NT2/D1 (cell line): ENCODE measurements at regions not wholly inside any gene's neighbourhood (a gene's known extent, or its start where the extent isn't known, plus 50 kb on each side); places are given as distances from the start of the nearest gene placed in this dataset.
"Not testable (repeated sequence)": the region's sequence is repeated elsewhere in the genome, so short reads cannot be mapped to it uniquely, and the experiment has no call there.

Experiments
- DNase-seq: peaks from one replicate; pipeline ENCODE4 v3.0.0-alpha.2; 2011; ENCODE audit warnings: low read depth, low spot score
- H3K27me3 ChIP-seq: 2 replicates; pipeline ENCODE4 v1.6.0; 2011; ENCODE audit warnings: mild to moderate bottlenecking; ENCODE audit not compliant: insufficient read length, insufficient read depth
- H3K36me3 ChIP-seq: 2 replicates; pipeline ENCODE4 v1.6.1; 2011; ENCODE audit warnings: mild to moderate bottlenecking, low read length, mixed read lengths; ENCODE audit not compliant: insufficient read depth, insufficient read length
- H3K4me1 ChIP-seq: 2 replicates; pipeline ENCODE4 v1.5.1; 2011; ENCODE audit not compliant: insufficient read depth, insufficient read length
- H3K4me3 ChIP-seq: 2 replicates; pipeline ENCODE4 v1.5.1; 2011; ENCODE audit warnings: low read depth; ENCODE audit not compliant: insufficient read length
- H3K9ac ChIP-seq: 2 replicates; pipeline ENCODE4 v1.6.0; 2011; ENCODE audit warnings: low read depth; ENCODE audit not compliant: insufficient read length
- H3K9me3 ChIP-seq: 2 replicates; pipeline ENCODE4 v1.5.1; 2011; ENCODE audit warnings: mild to moderate bottlenecking, low read length; ENCODE audit not compliant: insufficient read depth
- SUZ12 ChIP-seq: IDR thresholded peaks from 2 replicates; pipeline ENCODE4 v1.6.1; 2011; ENCODE audit not compliant: insufficient read length, insufficient read depth; ENCODE audit errors: extremely low read depth
- YY1 ChIP-seq: IDR thresholded peaks from 2 replicates; pipeline ENCODE4 v1.6.1; 2011; ENCODE audit not compliant: insufficient read length, insufficient read depth
- ZNF274 ChIP-seq: IDR thresholded peaks from 2 replicates; pipeline ENCODE4 v1.6.1; 2011; ENCODE audit warnings: mild to moderate bottlenecking, low read depth, low read length

DNA sequence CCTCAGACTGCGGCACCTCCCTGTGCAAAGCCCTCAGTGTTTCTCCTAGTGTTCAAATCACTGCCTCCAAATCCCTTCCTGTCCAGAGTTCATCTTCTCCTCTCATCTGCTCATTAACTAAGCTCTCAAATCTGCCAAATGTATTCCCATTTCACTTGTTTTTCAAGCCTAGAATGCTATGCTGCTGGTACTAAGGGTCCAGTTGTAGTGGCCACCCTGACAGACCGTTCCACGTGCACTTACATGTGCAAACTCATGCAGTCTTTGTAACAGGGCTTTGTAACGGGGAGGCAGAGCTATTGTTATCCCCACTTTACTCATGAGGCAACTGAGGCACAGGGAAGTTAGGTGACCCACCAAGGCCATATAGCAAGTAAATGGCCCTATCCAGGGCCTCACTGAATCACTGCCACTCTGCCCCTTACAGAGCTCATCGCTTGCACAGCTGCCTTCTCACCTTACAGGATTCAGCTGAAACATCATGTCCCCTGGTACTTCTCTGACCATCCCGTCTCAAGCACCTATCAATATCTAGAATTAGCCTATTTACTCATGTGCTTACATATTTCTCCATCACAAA lies 153.0 kb upstream of the PDE1C start:
- TF ChIP-seq ZNF274: no peak
- no peak for TF ChIP-seq YY1
- no peak for TF ChIP-seq SUZ12
- H3K36me3 ChIP-seq: no peaks in the 10 kb centered on the region
- no peak overlapping the region for H3K4me3 ChIP-seq
- no peaks in the 10 kb centered on the region for H3K27me3 ChIP-seq
- peaks cover 6% of the 10 kb centered on the region; the same call in 1 of the 2 replicates for H3K9me3 ChIP-seq
- no peaks in the 10 kb centered on the region for H3K4me1 ChIP-seq
- no peak overlapping the region for H3K9ac ChIP-seq
- DNase-seq: no peak

DNA sequence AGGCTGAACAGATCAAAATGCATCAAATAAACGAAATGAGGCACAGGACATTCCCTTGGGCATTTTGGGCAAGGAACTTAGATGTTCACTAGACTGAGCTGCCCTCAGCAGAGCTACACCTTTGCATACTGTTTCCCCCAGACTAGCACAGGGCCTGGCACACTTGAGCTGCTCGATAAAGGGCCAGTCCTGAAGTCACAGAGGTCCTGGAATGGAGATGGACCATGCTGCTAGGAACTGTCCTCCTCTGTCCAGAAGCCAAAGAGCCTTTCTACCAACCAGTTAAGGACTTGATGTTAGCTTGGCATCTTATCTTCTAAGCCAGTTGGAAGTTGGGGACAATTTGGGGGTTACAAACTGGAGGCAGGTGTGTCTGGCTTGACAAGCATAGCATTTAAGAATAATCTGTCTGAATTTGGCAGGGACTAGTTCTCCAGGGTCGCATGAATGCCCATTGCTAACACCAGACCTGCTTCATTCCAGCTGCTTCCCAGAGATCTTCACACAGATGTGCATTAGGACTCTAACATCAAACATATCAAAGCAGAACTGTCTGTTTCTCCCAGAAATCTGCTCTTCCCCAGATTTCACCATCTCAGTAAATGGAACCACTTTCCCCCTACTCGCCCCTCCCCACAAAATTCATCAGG lies 152.2 kb upstream of the PDE1C start:
- no peak overlapping the region for H3K4me3 ChIP-seq
- TF ChIP-seq SUZ12 (no peak), ZNF274 (no peak), YY1 (no peak)
- no peak for DNase-seq

DNA sequence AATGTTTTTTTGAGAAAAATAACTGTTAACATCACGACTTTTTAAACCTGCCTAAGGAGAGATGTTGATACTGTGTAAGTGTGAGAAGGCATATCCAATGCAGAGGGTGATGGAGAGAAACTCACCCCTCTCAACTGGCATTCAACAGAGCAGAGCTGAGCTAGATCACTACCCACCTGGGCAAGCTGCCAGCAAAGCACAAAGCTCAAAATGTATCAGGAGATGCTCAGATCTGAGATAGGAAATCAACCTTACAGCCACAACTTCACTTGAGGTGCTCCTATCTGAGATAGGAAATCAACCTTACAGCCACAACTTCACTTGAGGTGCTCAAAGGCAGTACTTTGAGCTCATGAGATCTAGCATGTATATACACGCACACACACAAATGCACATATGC lies 151.5 kb upstream of the PDE1C start:
- TF ChIP-seq YY1 (no peak), ZNF274 (no peak), SUZ12 (no peak)
- no peak overlapping the region for H3K9ac ChIP-seq
- no peak overlapping the region for H3K4me3 ChIP-seq
- no peak for DNase-seq
- no peaks in the 10 kb centered on the region for H3K36me3 ChIP-seq
- H3K9me3 ChIP-seq: no peaks in the 10 kb centered on the region
- H3K27me3 ChIP-seq: no peaks in the 10 kb centered on the region
- H3K4me1 ChIP-seq: no peaks in the 10 kb centered on the region

More for the DNA sequence above, 152.2 kb upstream of the PDE1C start:
- no peak overlapping the region for H3K9ac ChIP-seq
- H3K9me3 ChIP-seq: no peaks in the 10 kb centered on the region
- H3K4me1 ChIP-seq: no peaks in the 10 kb centered on the region
- no peaks in the 10 kb centered on the region for H3K36me3 ChIP-seq
- H3K27me3 ChIP-seq: no peaks in the 10 kb centered on the region

DNA sequence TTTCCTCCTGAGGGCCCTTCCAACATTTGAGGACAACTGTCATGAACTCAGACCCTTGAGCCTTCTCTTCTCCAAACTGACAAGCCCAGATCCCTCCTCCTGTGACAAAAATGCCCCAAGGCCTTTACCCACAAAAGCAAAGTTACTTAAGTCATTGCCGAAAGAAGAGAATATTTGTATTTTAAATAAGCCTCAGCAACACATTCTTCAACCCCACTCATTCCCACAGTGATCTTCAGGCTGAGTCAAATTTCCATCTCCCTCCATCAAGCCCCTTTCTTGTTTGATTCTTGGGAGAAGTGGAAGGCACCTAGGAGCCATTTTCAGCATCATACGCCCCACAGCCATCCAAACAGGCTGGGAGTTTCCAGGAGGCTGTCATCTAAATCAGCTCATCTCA lies 150.8 kb upstream of the PDE1C start:
- no peaks in the 10 kb centered on the region for H3K4me1 ChIP-seq
- H3K9me3 ChIP-seq: no peaks in the 10 kb centered on the region
- TF ChIP-seq YY1: no peak
- no peak for TF ChIP-seq ZNF274
- TF ChIP-seq SUZ12: no peak
- no peak for DNase-seq
- no peaks in the 10 kb centered on the region for H3K27me3 ChIP-seq
- no peak overlapping the region for H3K9ac ChIP-seq
- H3K4me3 ChIP-seq: no peak overlapping the region
- no peaks in the 10 kb centered on the region for H3K36me3 ChIP-seq

DNA sequence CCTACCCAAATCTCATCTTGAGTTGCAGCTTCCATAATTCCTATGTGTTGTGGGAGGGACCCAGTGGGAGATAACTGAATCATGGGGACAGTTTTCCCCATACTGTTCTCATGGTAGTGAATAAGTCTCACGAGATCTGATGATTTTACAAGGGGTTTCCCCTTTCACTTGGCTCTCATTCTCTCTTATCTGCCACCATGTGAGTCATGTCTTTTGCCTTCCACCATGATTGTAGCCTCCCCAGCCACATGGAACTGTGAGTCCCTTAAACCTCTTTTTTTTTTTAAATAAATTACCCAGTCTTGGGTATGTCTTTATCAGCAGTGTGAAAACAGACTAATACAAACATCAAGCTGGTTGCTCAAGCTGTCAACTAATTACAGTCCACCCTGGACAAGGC lies 149.6 kb upstream of the PDE1C start:
- H3K4me3 ChIP-seq, H3K9ac ChIP-seq, DNase-seq, H3K36me3 ChIP-seq, H3K27me3 ChIP-seq, H3K9me3 ChIP-seq, H3K4me1 ChIP-seq: not testable (repeated sequence)

DNA sequence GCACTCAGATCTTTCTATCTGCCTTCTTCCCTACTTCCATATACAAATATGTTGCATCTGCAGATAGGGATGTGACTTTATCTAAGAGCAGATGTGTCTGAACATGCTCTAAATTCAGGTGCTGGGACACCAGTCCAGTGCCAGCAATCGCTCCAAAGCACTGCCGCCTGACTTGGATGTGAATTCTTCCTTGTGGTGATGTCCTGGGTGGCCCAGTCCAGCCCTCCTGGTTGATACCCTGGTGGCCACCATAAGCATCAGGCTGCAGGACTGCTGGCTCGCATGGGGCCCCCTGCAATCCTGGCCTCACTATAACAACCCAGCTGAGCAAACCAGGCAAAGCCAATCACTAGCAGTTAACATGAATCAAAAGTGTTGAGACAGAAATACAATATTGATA lies 149.2 kb upstream of the PDE1C start:
- no peaks in the 10 kb centered on the region for H3K4me1 ChIP-seq
- H3K27me3 ChIP-seq: no peaks in the 10 kb centered on the region
- TF ChIP-seq SUZ12 (no peak), YY1 (no peak), ZNF274 (no peak)
- no peak for DNase-seq
- no peak overlapping the region for H3K9ac ChIP-seq
- H3K9me3 ChIP-seq: no peaks in the 10 kb centered on the region
- H3K4me3 ChIP-seq: no peak overlapping the region
- H3K36me3 ChIP-seq: no peaks in the 10 kb centered on the region

DNA sequence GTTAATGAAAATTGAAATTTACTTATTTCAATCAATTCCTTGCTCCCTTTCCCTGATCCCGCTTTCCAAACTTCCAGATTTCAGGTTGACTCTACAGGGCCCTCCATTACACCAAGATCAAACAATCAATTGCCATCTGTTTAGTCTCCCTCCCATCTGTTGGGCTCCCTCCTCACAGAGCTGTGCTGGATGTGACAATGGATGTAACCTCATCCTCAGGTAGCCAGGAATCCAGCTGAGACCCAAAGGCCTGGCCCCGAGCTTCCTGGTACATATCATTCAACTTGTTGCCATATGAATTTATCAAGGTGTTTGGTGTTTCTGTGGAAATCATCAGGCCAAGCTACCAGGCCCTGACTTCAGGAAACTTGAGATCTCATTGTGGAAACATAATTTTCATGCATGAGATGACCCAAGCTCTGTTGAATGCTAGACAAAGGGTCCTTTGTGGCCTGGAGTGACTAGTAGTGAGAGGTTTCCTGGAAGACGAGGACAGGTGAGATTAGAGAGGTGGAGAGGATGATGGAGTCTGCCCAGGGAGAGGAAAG lies 148.6 kb upstream of the PDE1C start:
- Histone ChIP-seq H3K4me1 (no peaks in the 10 kb centered on the region), H3K4me3 (no peak overlapping the region), H3K9ac (no peak overlapping the region), H3K27me3 (no peaks in the 10 kb centered on the region), H3K36me3 (no peaks in the 10 kb centered on the region), H3K9me3 (no peaks in the 10 kb centered on the region)
- no peak for DNase-seq
- TF ChIP-seq ZNF274 (no peak), YY1 (no peak), SUZ12 (no peak)

DNA sequence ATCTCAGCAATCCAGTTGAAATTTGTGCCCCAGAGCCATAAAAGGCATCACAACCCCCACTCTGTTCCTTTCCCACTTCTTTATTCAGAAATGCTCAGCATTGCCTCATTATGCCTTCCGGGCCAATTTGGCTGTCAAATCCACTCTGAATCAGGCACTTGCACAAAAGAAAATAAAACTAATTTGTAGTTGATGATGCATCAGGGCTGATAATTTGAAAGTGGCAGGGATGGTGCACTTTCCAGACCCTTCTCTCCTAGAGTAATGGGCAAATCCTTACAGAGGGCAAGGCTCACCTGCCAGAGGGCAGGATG lies 147.9 kb upstream of the PDE1C start:
- Histone ChIP-seq H3K4me1 (no peaks in the 10 kb centered on the region), H3K36me3 (no peaks in the 10 kb centered on the region), H3K9ac (no peak overlapping the region), H3K27me3 (no peaks in the 10 kb centered on the region), H3K9me3 (no peaks in the 10 kb centered on the region), H3K4me3 (no peak overlapping the region)
- no peak for DNase-seq
- TF ChIP-seq YY1: no peak
- no peak for TF ChIP-seq ZNF274
- TF ChIP-seq SUZ12: no peak
